Dermis blood vessel endothelial cell (primary cell): ENCODE measurements at regions not wholly inside any gene's neighbourhood (a gene's known extent, or its start where the extent isn't known, plus 50 kb on each side); places are given as distances from the start of the nearest gene placed in this dataset.
"Not testable (repeated sequence)": the region's sequence is repeated elsewhere in the genome, so short reads cannot be mapped to it uniquely, and the experiment has no call there.

ENCODE experiments used
- DNase-seq: peaks from one replicate; pipeline ENCODE4 v3.0.0; 2010

- DNase-seq: peak; percentile 67
These were observed 155.4 kb downstream of the DIO2 start for GRCh38 chr14:80055667-80056496.

GRCh38 chr14:80055226-80055625, 156.1 kb downstream of the DIO2 start:
- DNase-seq: no peak

- no peak for DNase-seq
These were observed 157.3 kb downstream of the DIO2 start for GRCh38 chr14:80054020-80054419.

- DNase-seq: no peak
These were observed 162.2 kb downstream of the DIO2 start for GRCh38 chr14:80049055-80049454.

- peak; percentile 38 for DNase-seq
These were observed 163.5 kb downstream of the DIO2 start for GRCh38 chr14:80047761-80048160.

GRCh38 chr14:80037349-80037748, 174.0 kb downstream of the DIO2 start:
- no peak for DNase-seq

GRCh38 chr14:80024417-80024816, 186.9 kb downstream of the DIO2 start:
- no peak for DNase-seq

GRCh38 chr14:80018476-80018875, 192.8 kb downstream of the DIO2 start:
- not testable (repeated sequence) for DNase-seq

- DNase-seq: no peak
These were observed 193.5 kb downstream of the DIO2 start for GRCh38 chr14:80017795-80018194.

GRCh38 chr14:80010245-80010644, 201.1 kb downstream of the DIO2 start:
- not testable (repeated sequence) for DNase-seq

GRCh38 chr14:80005561-80005960, 205.7 kb downstream of the DIO2 start:
- no peak for DNase-seq

- DNase-seq: no peak
These were observed 206.4 kb downstream of the DIO2 start for GRCh38 chr14:80004871-80005270.

- no peak for DNase-seq
These were observed 208.2 kb downstream of the DIO2 start for GRCh38 chr14:80003138-80003537.

- DNase-seq: no peak
These were observed 213.6 kb downstream of the DIO2 start for GRCh38 chr14:79997509-79998208.

GRCh38 chr14:79992407-79993198, 218.7 kb downstream of the DIO2 start:
- no peak for DNase-seq

- DNase-seq: no peak
These were observed 219.4 kb downstream of the DIO2 start for GRCh38 chr14:79991866-79992265.

- no peak for DNase-seq
These were observed 221.3 kb downstream of the DIO2 start for GRCh38 chr14:79989990-79990389.

GRCh38 chr14:79986251-79986650, 225.1 kb downstream of the DIO2 start:
- no peak for DNase-seq

- no peak for DNase-seq
These were observed 239.1 kb downstream of the DIO2 start for GRCh38 chr14:79972230-79972629.

GRCh38 chr14:79971330-79971729, 240.0 kb downstream of the DIO2 start:
- no peak for DNase-seq

GRCh38 chr14:79967453-79967852, 243.9 kb downstream of the DIO2 start:
- DNase-seq: no peak

- DNase-seq: no peak
These were observed 244.3 kb downstream of the DIO2 start for GRCh38 chr14:79967001-79967400.

GRCh38 chr14:79965896-79966295, 245.4 kb downstream of the DIO2 start:
- no peak for DNase-seq
